Gastrocnemius medialis (tissue), 4 donors: ENCODE measurements at regions not wholly inside any gene's neighbourhood (a gene's known extent, or its start where the extent isn't known, plus 50 kb on each side); places are given as distances from the start of the nearest gene placed in this dataset.

Experiments used
- ATAC-seq, 2 donors: fragments of 150-250 bp; one replicate each; pipeline ENCODE4 v1.9.1; 2016
- DNase-seq, 2 donors: peaks; one replicate each; pipeline ENCODE4 v3.0.0-alpha.2; 2019
- H3K27ac ChIP-seq, 4 donors: fragments of 200-600 bp; sonication (generic); 1 replicate in 1 of 4; 2 replicates in 3 of 4; pipeline ENCODE4 v1.5.1; 2016 to 2018; ENCODE audit warnings: mild to moderate bottlenecking in 2 of 4, moderate library complexity in 1 of 4
- H3K27me3 ChIP-seq, 3 donors: fragments of 200-600 bp; sonication (generic) in 2 of 3; 1 replicate in 1 of 3; 2 replicates in 2 of 3; pipeline versions ENCODE4 v1.5.1 to v1.6.0; 2016 to 2019; ENCODE audit warnings: mild to moderate bottlenecking in 1 of 3, moderate library complexity in 1 of 3
- H3K36me3 ChIP-seq, 2 donors: fragments of 200-600 bp; sonication (generic) in 1 of 2; one replicate each; pipeline ENCODE4 v1.5.1; 2017 to 2018
- H3K4me1 ChIP-seq, 2 donors: fragments of 200-600 bp; sonication (generic) in 1 of 2; one replicate each; pipeline ENCODE4 v1.5.1; 2016 to 2017; ENCODE audit warnings: mild to moderate bottlenecking in 2 of 2
- H3K4me3 ChIP-seq, 4 donors: fragments of 200-600 bp; sonication (generic) in 3 of 4; 1 replicate in 1 of 4; 2 replicates in 3 of 4; pipeline ENCODE4 v1.5.1; 2016 to 2019; ENCODE audit warnings: mild to moderate bottlenecking in 2 of 4
- H3K9me3 ChIP-seq, 3 donors: fragments of 200-600 bp; sonication (generic) in 2 of 3; 1 replicate in 1 of 3; 2 replicates in 2 of 3; pipeline ENCODE4 v1.5.1; 2016 to 2019
- POLR2A ChIP-seq, 2 donors: fragments of 450-650 bp; IDR thresholded peaks; one replicate each; pipeline ENCODE4 v1.6.1; 2017; ENCODE audit warnings: antibody characterized with exemption in 2 of 2, mild to moderate bottlenecking in 2 of 2, moderate library complexity in 2 of 2
- in situ Hi-C, 4 donors: fragments of 200-750 bp; cut with MboI; loops; one replicate each; pipeline versions ENCODE4 v1.15.0 to v1.8.0; 2017; ENCODE audit warnings: low sequenced_read_pairs in 4 of 4
- intact Hi-C: fragments of 100-400 bp; cut with DNase I; formaldehyde crosslinking; loops from one replicate; pipeline ENCODE4 v1.15.1; 2023; ENCODE audit warnings: low total_unique reads
- TF ChIP-seq, protein P1 (sequence below), 5 experiments: fragments of 450-650 bp in 3 of 5; fragments of 200-600 bp in 2 of 5; sonication (generic) in 2 of 5; IDR thresholded peaks in 4 of 5; conservative IDR thresholded peaks in 1 of 5; 1 replicate in 4 of 5; 2 replicates in 1 of 5; pipeline ENCODE4 v1.5.1; 2016 to 2019; ENCODE audit warnings: antibody characterized with exemption in 5 of 5, mild to moderate bottlenecking in 3 of 5, moderate library complexity in 3 of 5

GRCh38 chr13:32877491-32877890 is 138.7 kb upstream of the KL start:
- H3K36me3 ChIP-seq: no peaks in the 10 kb centered on the region
- no peaks in the 10 kb centered on the region for H3K27me3 ChIP-seq
- intact Hi-C loops (no loop called here), in situ Hi-C loops (no loop called here)
- no peaks in the 10 kb centered on the region for H3K9me3 ChIP-seq
- H3K4me1 ChIP-seq: no peaks in the 10 kb centered on the region
- no peak overlapping the region for H3K27ac ChIP-seq
- no peak overlapping the region for H3K4me3 ChIP-seq
- TF ChIP-seq, protein P1, sequence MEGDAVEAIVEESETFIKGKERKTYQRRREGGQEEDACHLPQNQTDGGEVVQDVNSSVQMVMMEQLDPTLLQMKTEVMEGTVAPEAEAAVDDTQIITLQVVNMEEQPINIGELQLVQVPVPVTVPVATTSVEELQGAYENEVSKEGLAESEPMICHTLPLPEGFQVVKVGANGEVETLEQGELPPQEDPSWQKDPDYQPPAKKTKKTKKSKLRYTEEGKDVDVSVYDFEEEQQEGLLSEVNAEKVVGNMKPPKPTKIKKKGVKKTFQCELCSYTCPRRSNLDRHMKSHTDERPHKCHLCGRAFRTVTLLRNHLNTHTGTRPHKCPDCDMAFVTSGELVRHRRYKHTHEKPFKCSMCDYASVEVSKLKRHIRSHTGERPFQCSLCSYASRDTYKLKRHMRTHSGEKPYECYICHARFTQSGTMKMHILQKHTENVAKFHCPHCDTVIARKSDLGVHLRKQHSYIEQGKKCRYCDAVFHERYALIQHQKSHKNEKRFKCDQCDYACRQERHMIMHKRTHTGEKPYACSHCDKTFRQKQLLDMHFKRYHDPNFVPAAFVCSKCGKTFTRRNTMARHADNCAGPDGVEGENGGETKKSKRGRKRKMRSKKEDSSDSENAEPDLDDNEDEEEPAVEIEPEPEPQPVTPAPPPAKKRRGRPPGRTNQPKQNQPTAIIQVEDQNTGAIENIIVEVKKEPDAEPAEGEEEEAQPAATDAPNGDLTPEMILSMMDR (IDR thresholded peaks at IDR 0.05 in 4 of 5, conservative IDR thresholded peaks at IDR 0.05 in 1 of 5): no peak
- TF ChIP-seq POLR2A (IDR thresholded peaks at IDR 0.05): no peak
- ATAC-seq: no peak
- DNase-seq: no peak

DNA sequence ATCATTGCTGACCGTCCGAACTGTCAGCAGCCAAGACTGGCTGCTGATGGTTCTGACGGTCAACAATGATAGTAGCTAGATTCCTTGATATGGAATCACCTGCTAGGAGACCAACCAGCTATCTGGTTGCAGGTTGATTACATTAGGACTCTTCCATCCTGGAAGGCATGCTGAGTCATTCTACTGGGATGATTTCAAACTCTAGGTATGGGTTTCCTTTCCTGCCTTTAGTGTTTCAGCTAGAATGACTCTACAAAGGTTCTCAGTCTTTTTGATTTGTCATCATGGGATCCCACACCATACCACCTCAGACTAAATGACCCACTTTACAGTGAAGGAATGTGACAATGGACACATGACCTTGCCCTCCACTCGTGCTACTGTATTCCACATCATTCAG is 138.1 kb upstream of the KL start:
- Histone ChIP-seq H3K4me1 (no peaks in the 10 kb centered on the region), H3K27me3 (no peaks in the 10 kb centered on the region), H3K36me3 (no peaks in the 10 kb centered on the region), H3K27ac (no peak overlapping the region), H3K4me3 (no peak overlapping the region), H3K9me3 (no peaks in the 10 kb centered on the region)
- intact Hi-C loops (no loop called here), in situ Hi-C loops (no loop called here)
- ATAC-seq (no peak), DNase-seq (no peak)
- TF ChIP-seq POLR2A (IDR thresholded peaks at IDR 0.05): no peak
- TF ChIP-seq, protein P1 (IDR thresholded peaks at IDR 0.05 in 4 of 5, conservative IDR thresholded peaks at IDR 0.05 in 1 of 5): no peak

DNA sequence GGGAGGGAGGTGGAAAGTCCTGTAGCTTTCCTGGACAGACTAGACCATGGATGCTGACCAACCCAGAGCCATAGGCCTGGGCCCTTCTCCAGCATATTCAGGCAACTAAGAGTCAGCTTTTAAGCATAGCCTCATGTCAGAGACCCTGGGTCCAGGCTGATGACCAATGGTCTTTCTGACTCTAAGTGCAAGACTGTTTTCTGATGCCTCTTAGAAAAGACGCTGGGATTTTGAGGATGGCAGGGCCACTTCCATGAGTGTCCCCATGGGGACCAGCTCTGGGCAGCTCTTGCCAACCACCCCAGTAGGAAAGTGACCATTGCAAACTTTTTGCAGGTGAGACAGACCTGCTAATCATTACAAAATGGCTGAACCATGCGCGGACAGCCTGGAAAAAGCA is 135.6 kb upstream of the KL start:
- Histone ChIP-seq H3K27me3 (no peaks in the 10 kb centered on the region), H3K9me3 (no peaks in the 10 kb centered on the region), H3K4me3 (no peak overlapping the region), H3K27ac (no peak overlapping the region), H3K4me1 (no peaks in the 10 kb centered on the region), H3K36me3 (no peaks in the 10 kb centered on the region)
- TF ChIP-seq POLR2A (IDR thresholded peaks at IDR 0.05): no peak
- TF ChIP-seq, protein P1 (IDR thresholded peaks at IDR 0.05 in 4 of 5, conservative IDR thresholded peaks at IDR 0.05 in 1 of 5): no peak
- ATAC-seq (no peak), DNase-seq (no peak)
- in situ Hi-C loops (no loop called here), intact Hi-C loops (no loop called here)

DNA sequence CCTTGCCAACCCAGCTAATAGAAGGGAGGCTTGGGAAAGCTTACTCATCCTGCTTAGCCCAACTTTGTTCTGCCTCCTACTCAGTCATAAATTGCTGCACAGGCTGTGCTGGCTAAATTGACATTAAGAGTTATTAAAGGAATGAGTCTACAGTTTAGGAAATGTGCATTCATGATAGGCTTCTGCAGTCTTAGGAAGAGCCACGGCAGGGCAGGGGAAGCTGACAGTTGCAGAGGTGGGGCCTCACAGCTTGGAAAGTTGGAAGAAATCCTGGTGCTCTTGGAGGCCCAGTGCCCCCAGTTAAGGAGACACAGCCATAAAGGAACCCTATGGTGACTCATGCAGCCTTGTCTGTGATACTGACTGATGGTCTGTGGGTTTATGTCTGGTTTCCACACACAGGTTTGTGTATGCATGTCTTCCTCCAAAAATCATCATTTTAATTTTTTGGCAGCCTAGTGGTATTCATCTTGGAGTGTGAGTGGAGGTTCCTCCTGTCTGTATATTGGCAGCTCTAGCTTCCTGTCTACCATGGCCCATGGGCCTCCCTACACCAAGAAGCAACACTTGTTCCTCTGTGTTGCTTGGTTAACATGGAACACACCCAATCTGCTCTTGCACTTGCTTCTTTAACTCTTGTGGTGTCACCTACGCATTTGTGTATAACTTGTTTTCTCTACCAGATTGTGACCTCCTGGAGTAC is 135.0 kb upstream of the KL start:
- Histone ChIP-seq H3K36me3 (no peaks in the 10 kb centered on the region), H3K9me3 (no peaks in the 10 kb centered on the region), H3K4me1 (no peaks in the 10 kb centered on the region), H3K27ac (no peak overlapping the region), H3K27me3 (no peaks in the 10 kb centered on the region), H3K4me3 (no peak overlapping the region)
- no peak for DNase-seq
- ATAC-seq: no peak
- in situ Hi-C loops (no loop called here), intact Hi-C loops (no loop called here)
- TF ChIP-seq, protein P1 (IDR thresholded peaks at IDR 0.05 in 4 of 5, conservative IDR thresholded peaks at IDR 0.05 in 1 of 5): no peak
- no peak for TF ChIP-seq POLR2A (IDR thresholded peaks at IDR 0.05)

DNA sequence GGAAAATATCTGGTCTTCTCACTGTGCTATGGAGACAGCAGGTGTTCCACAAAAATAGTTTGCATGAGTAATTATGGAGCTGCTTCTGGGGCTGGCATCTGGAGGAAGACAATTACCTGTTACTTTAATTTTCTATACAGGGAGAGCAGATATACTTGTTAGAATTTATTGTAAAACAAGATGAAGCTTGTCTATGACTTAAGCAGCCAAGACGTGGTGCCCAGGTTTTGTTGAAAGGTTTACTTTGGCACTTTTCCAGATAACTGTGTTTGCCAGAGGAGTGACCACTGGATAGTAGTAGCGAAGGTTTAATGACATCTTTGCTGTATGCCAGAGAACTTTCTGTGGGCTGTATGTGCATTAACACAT is 134.5 kb upstream of the KL start:
- no peak for DNase-seq
- in situ Hi-C loops (no loop called here), intact Hi-C loops (no loop called here)
- Histone ChIP-seq H3K27me3 (no peaks in the 10 kb centered on the region), H3K4me1 (no peaks in the 10 kb centered on the region), H3K27ac (no peak overlapping the region), H3K9me3 (no peaks in the 10 kb centered on the region), H3K4me3 (no peak overlapping the region), H3K36me3 (no peaks in the 10 kb centered on the region)
- TF ChIP-seq POLR2A (IDR thresholded peaks at IDR 0.05): no peak
- TF ChIP-seq, protein P1 (IDR thresholded peaks at IDR 0.05 in 4 of 5, conservative IDR thresholded peaks at IDR 0.05 in 1 of 5): no peak
- ATAC-seq: no peak
